ENCODE measurements at regions not wholly inside any gene's neighbourhood (a gene's known extent, or its start where the extent isn't known, plus 50 kb on each side); places are given as distances from the start of the nearest gene placed in this dataset.

- H3K9ac ChIP-seq (ENCODE audit: low read depth in 2 of 2, low read length in 2 of 2), result no peak overlapping the region
- H3K27ac ChIP-seq, result no peak overlapping the region
- no peaks in the 10 kb centered on the region for H3K36me3 ChIP-seq
- intact Hi-C loops (cut with DNase I), result no loop called here
- no peaks in the 10 kb centered on the region for H3K27me3 ChIP-seq
- H3K4me3 ChIP-seq, result no peak overlapping the region
- no peak for DNase-seq
- no peaks in the 10 kb centered on the region for H3K9me3 ChIP-seq
- H3K4me1 ChIP-seq, result no peaks in the 10 kb centered on the region
- no peak for TF ChIP-seq CTCF (IDR thresholded peaks at IDR 0.05)
Measured at GRCh38 chr7:81562581-81562980, 207.3 kb downstream of the HGF start.

- TF ChIP-seq CTCF (IDR thresholded peaks at IDR 0.05), result no peak
- H3K27ac ChIP-seq, result no peak overlapping the region
- intact Hi-C loops (cut with DNase I), result no loop called here
- H3K27me3 ChIP-seq, result no peaks in the 10 kb centered on the region
- DNase-seq, result no peak
- no peak overlapping the region for H3K4me3 ChIP-seq
- H3K9ac ChIP-seq (ENCODE audit: low read depth in 2 of 2, low read length in 2 of 2), result no peak overlapping the region
- no peaks in the 10 kb centered on the region for H3K4me1 ChIP-seq
- H3K36me3 ChIP-seq, result no peaks in the 10 kb centered on the region
- H3K9me3 ChIP-seq, result no peaks in the 10 kb centered on the region
Measured at GRCh38 chr7:81560708-81561107, 209.1 kb downstream of the HGF start.

GRCh38 chr7:81549484-81550016 lies 220.3 kb downstream of the HGF start:
- Histone ChIP-seq H3K27me3 (no peaks in the 10 kb centered on the region), H3K4me1 (no peaks in the 10 kb centered on the region), H3K9ac (ENCODE audit: low read depth in 2 of 2, low read length in 2 of 2) (no peak overlapping the region), H3K36me3 (no peaks in the 10 kb centered on the region), H3K9me3 (no peaks in the 10 kb centered on the region), H3K27ac (no peak overlapping the region), H3K4me3 (no peak overlapping the region)
- TF ChIP-seq CTCF (IDR thresholded peaks at IDR 0.05), result no peak
- intact Hi-C loops (cut with DNase I), result no loop called here
- DNase-seq, result no peak

GRCh38 chr7:81534996-81535395 lies 234.9 kb downstream of the HGF start:
- Histone ChIP-seq H3K36me3 (no peaks in the 10 kb centered on the region), H3K9ac (ENCODE audit: low read depth in 2 of 2, low read length in 2 of 2) (no peak overlapping the region), H3K27ac (no peak overlapping the region), H3K9me3 (no peaks in the 10 kb centered on the region), H3K27me3 (no peaks in the 10 kb centered on the region), H3K4me3 (no peak overlapping the region), H3K4me1 (no peaks in the 10 kb centered on the region)
- DNase-seq, result no peak
- TF ChIP-seq CTCF (IDR thresholded peaks at IDR 0.05), result no peak
- intact Hi-C loops (cut with DNase I), result no loop called here

GRCh38 chr7:81534446-81534845 lies 235.4 kb downstream of the HGF start:
- Histone ChIP-seq H3K9me3 (no peaks in the 10 kb centered on the region), H3K4me3 (no peak overlapping the region), H3K4me1 (no peaks in the 10 kb centered on the region), H3K36me3 (no peaks in the 10 kb centered on the region), H3K27ac (no peak overlapping the region), H3K27me3 (no peaks in the 10 kb centered on the region), H3K9ac (ENCODE audit: low read depth in 2 of 2, low read length in 2 of 2) (no peak overlapping the region)
- intact Hi-C loops (cut with DNase I), result no loop called here
- DNase-seq, result no peak
- no peak for TF ChIP-seq CTCF (IDR thresholded peaks at IDR 0.05)

- Histone ChIP-seq H3K27me3 (no peaks in the 10 kb centered on the region), H3K9ac (ENCODE audit: low read depth in 2 of 2, low read length in 2 of 2) (no peak overlapping the region), H3K9me3 (no peaks in the 10 kb centered on the region), H3K4me1 (no peaks in the 10 kb centered on the region), H3K4me3 (no peak overlapping the region), H3K27ac (no peak overlapping the region), H3K36me3 (no peaks in the 10 kb centered on the region)
- intact Hi-C loops (cut with DNase I), result no loop called here
- no peak for DNase-seq
- TF ChIP-seq CTCF (IDR thresholded peaks at IDR 0.05), result no peak
Measured at GRCh38 chr7:81533931-81534330, 235.9 kb downstream of the HGF start.
